OCI-LY1 (cell line): ENCODE measurements at regions not wholly inside any gene's neighbourhood (a gene's known extent, or its start where the extent isn't known, plus 50 kb on each side); places are given as distances from the start of the nearest gene placed in this dataset.

Source experiments
- CTCF ChIP-seq: fragments of 200-600 bp; sonication (generic), shearing (Covaris generic); IDR thresholded peaks from 2 replicates; pipeline ENCODE4 v1.5.1; 2017; ENCODE audit warnings: mild to moderate bottlenecking, antibody characterized with exemption, low read length, moderate library complexity, mixed read lengths
- EZH2 ChIP-seq: fragments of 200-600 bp; sonication (generic), shearing (Covaris generic); IDR thresholded peaks from 2 replicates; pipeline ENCODE4 v1.8.0; 2017; ENCODE audit warnings: borderline replicate concordance, mixed run types, mild to moderate bottlenecking, antibody characterized with exemption, low read length, moderate library complexity, mixed read lengths

GRCh38 chr3:65029130-65029529 is 341.3 kb upstream of the ADAMTS9 start:
- TF ChIP-seq CTCF = no peak
- TF ChIP-seq EZH2 = no peak
